Body of pancreas (tissue), 4 donors: ENCODE measurements at regions not wholly inside any gene's neighbourhood (a gene's known extent, or its start where the extent isn't known, plus 50 kb on each side); places are given as distances from the start of the nearest gene placed in this dataset.
"Not testable (repeated sequence)": the region's sequence is repeated elsewhere in the genome, so short reads cannot be mapped to it uniquely, and the experiment has no call there.

Experiments used
- ATAC-seq: fragments of 150-250 bp; one replicate; pipeline ENCODE4 v1.9.1; 2016
- DNase-seq, 4 donors: peaks; one replicate each; pipeline ENCODE4 v3.0.0-alpha.2; 2019
- H3K27ac ChIP-seq, 4 donors: fragments of 200-600 bp; sonication (generic); 1 replicate in 3 of 4; 2 replicates in 1 of 4; pipeline versions ENCODE4 v1.5.1 to v1.6.1; 2016 to 2019; ENCODE audit warnings: mild to moderate bottlenecking in 1 of 4, mixed read lengths in 1 of 4, moderate library complexity in 1 of 4
- H3K27me3 ChIP-seq, 2 donors: fragments of 200-600 bp; sonication (generic); one replicate each; pipeline ENCODE4 v1.6.0; 2016; ENCODE audit warnings: mild to moderate bottlenecking in 1 of 2
- H3K36me3 ChIP-seq, 2 donors: fragments of 200-600 bp; sonication (generic); replicated peaks in 1 of 2; 2 replicates each; pipeline ENCODE4 v1.5.1; 2016; ENCODE audit warnings: low read depth in 2 of 2; ENCODE audit not compliant: insufficient read depth in 1 of 2
- H3K4me1 ChIP-seq: fragments of 200-600 bp; sonication (generic); one replicate; pipeline ENCODE4 v1.6.0; 2016
- H3K4me3 ChIP-seq, 2 donors: fragments of 200-600 bp; sonication (generic); 1 replicate in 1 of 2; 2 replicates in 1 of 2; pipeline ENCODE4 v1.5.1; 2016 to 2019
- H3K9me3 ChIP-seq, 3 donors: fragments of 200-600 bp; sonication (generic); 1 replicate in 2 of 3; 2 replicates in 1 of 3; pipeline ENCODE4 v1.5.1; 2016
- POLR2A ChIP-seq, 3 donors: fragments of 450-650 bp; IDR thresholded peaks; one replicate each; pipeline ENCODE4 v1.6.1; 2016; ENCODE audit warnings: antibody characterized with exemption in 3 of 3, mild to moderate bottlenecking in 2 of 3
- WGBS, 2 donors: methylation state at CpG; one replicate each; pipeline ENCODE4 v1.1.5; 2017; 5-methylcytosine and 5-hydroxymethylcytosine counted together
- intact Hi-C: fragments of 100-400 bp; cut with DNase I; formaldehyde crosslinking; loops from one replicate; pipeline ENCODE4 v1.15.1; 2023
- TF ChIP-seq, protein P1 (sequence below), 7 experiments: fragments of 450-650 bp in 4 of 7; fragments of 200-600 bp in 3 of 7; sonication (generic) in 3 of 7; IDR thresholded peaks; one replicate each; pipeline ENCODE4 v1.5.1; 2016 to 2019; ENCODE audit warnings: antibody characterized with exemption in 7 of 7

DNA sequence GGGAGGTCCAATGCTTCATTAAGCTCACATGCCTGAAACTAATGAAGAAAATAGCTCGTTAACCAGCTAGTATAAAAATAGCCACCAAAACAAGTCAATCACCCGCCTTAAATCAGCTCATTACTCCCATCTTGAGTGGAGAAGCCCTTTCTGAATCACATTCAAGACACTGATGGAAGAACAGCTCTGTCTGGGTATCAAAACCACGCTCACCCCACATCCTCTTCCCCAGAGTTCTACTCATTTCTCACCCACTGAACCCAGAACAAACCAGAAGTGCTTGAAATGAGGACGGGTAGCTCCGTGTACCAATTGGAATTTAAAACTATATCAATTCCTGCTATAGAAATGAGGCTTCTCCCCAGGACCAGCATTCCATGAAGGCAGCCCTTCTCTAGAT is 120.8 kb upstream of the CCZ1B start:
- 57 to 62% methylated on average over 5 of the region's 5 CpGs for WGBS, 2 donors
- intact Hi-C loops, H3K27me3 ChIP-seq, ATAC-seq, H3K4me3 ChIP-seq, H3K27ac ChIP-seq, H3K36me3 ChIP-seq, H3K4me1 ChIP-seq, DNase-seq, H3K9me3 ChIP-seq: not testable (repeated sequence)

DNA sequence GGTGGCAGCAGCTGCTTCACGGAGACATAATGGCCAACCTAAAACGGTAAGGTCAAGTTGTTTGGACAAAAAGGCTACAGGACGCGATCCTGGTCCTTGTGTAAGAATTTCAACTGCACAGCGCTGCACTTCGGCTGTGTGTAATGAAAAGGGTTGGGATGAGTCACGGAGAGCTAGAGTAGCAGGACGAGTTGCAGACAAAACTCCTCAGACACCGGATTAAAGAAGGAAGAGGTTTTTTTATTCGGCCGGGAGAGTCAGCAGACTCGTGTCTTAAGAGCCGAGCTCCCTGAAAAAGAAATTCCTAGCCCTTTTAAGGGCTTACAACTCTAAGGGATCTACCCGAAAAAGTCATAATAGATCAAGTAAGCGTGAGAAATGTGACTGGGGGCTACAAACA is 124.2 kb upstream of the CCZ1B start:
- H3K9me3 ChIP-seq, DNase-seq, H3K36me3 ChIP-seq, H3K4me1 ChIP-seq, H3K4me3 ChIP-seq, ATAC-seq, intact Hi-C loops, H3K27ac ChIP-seq, H3K27me3 ChIP-seq: not testable (repeated sequence)
- 30 to 63% methylated on average over 15 of the region's 15 CpGs for WGBS, 2 donors

DNA sequence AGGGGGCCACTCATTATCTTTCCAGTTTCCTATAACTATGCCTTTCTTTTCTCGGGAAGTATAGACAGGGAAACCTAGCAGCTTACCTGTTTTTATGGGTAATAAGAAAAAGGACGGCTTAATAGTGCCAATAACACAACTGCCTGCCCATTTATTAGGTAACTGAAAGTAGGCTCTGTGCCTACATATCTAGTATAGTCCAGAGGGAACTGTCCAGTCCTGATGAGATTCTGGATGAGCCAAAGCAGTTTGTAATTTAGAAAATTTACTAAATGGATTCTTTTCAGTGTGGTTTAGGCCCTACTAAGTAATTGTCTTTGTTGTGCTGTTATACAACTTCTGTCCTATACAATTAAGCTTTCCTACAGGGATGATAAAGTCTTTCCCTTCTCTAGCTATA is 125.5 kb upstream of the CCZ1B start:
- H3K27ac ChIP-seq, H3K4me3 ChIP-seq, intact Hi-C loops, H3K27me3 ChIP-seq, DNase-seq, ATAC-seq, H3K4me1 ChIP-seq, H3K9me3 ChIP-seq, H3K36me3 ChIP-seq: not testable (repeated sequence)
- 62 to 70% methylated on average over 2 of the region's 2 CpGs for WGBS, 2 donors

DNA sequence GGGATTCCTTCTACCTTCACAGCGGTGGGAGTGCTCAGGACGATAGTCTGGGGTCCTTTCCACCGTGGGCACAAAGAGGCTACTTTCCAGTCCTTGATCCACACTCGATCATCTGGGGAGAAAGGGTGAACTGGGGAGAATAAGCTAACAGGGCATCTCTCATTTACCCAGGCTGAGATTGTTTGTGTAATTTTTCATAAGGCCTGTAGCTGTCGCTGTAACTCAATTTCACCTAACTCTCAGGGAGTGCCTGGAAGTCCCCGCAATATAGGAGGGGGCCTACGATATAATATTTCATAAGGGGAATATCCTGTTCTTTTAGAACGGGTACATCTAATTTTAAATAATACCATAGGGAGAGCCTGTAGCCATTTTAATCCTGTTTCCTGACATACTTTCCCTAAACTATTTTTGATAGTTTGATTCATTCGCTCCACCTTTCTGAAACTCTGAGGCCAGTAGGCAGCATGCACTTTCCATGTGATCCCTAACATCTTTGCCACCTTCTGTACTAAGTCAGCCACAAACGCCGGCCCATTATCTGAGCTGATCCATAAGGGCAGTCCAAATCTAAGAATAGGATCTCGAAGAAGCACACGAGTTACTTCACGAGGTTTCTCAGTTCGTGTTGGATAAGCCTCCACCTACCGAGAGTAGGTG is 127.2 kb upstream of the CCZ1B start:
- TF ChIP-seq, protein P1, sequence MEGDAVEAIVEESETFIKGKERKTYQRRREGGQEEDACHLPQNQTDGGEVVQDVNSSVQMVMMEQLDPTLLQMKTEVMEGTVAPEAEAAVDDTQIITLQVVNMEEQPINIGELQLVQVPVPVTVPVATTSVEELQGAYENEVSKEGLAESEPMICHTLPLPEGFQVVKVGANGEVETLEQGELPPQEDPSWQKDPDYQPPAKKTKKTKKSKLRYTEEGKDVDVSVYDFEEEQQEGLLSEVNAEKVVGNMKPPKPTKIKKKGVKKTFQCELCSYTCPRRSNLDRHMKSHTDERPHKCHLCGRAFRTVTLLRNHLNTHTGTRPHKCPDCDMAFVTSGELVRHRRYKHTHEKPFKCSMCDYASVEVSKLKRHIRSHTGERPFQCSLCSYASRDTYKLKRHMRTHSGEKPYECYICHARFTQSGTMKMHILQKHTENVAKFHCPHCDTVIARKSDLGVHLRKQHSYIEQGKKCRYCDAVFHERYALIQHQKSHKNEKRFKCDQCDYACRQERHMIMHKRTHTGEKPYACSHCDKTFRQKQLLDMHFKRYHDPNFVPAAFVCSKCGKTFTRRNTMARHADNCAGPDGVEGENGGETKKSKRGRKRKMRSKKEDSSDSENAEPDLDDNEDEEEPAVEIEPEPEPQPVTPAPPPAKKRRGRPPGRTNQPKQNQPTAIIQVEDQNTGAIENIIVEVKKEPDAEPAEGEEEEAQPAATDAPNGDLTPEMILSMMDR (IDR thresholded peaks at IDR 0.05): peak; percentile 32 to 55 (median 44)
- peak overlapping the region in 2 of 4 donors; percentile 70 to 82 for H3K27ac ChIP-seq
- intact Hi-C loops, ATAC-seq, H3K27me3 ChIP-seq, H3K9me3 ChIP-seq, H3K4me1 ChIP-seq, H3K4me3 ChIP-seq, H3K36me3 ChIP-seq: not testable (repeated sequence)
- 12 to 32% methylated on average over 14 to 16 of the region's 16 CpGs for WGBS, 2 donors
- DNase-seq: peak in 1 of 4 donors; percentile 8

DNA sequence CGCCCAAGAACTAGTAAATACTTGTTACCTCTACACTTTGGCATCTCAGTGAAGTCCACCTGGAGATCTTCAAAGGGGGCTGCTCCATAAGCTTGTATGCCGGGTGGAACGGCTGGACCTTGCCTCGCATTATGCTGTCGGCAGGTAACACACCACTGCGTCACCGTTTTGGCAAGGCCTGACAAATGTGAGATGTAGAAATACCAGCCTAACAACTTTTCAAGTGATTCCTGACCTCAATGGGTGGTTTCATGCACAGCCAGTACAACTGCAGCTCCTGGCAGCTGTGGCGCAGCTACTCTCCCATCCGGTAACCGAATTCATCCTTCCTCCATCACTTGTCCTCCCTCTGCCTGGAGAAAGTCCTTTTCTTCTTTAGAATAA is 127.7 kb upstream of the CCZ1B start:
- 19 to 28% methylated on average over 10 of the region's 10 CpGs for WGBS, 2 donors
- H3K4me1 ChIP-seq, H3K4me3 ChIP-seq: not testable (repeated sequence)

DNA sequence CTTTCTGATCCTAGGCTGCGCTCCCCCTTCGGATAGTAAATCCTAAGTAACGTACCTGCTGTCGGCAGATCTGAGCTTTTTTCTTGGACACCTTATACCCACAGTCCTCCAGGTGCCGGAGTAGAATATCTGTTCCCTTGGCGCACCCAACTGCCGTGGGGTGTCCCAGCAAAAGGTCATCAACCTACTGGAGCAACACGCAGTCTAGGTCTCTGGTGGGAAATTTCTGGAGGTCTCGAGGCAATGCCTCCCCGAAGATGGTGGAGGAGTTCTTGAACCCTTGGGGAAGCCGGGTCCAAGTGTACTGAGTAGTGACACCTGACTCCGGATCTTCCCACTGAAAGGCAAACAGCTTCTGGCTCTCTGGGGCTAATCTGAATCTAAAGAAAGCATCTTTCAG is 129.3 kb upstream of the CCZ1B start:
- intact Hi-C loops, H3K9me3 ChIP-seq, H3K27ac ChIP-seq, H3K36me3 ChIP-seq, H3K27me3 ChIP-seq, H3K4me1 ChIP-seq, DNase-seq, H3K4me3 ChIP-seq, ATAC-seq: not testable (repeated sequence)
- WGBS, 2 donors: 93 to 95% methylated on average over 8 to 12 of the region's 12 CpGs

More for the DNA sequence above, 127.7 kb upstream of the CCZ1B start:
- H3K9me3 ChIP-seq, H3K36me3 ChIP-seq, ATAC-seq, H3K27me3 ChIP-seq, intact Hi-C loops: not testable (repeated sequence)
- peak overlapping the region in 2 of 4 donors; percentile 70 to 82 for H3K27ac ChIP-seq
- peak; percentile 65 to 94 (median 81) for DNase-seq
- TF ChIP-seq POLR2A (IDR thresholded peaks at IDR 0.05): peak in 1 of 3 donors; percentile 58

DNA sequence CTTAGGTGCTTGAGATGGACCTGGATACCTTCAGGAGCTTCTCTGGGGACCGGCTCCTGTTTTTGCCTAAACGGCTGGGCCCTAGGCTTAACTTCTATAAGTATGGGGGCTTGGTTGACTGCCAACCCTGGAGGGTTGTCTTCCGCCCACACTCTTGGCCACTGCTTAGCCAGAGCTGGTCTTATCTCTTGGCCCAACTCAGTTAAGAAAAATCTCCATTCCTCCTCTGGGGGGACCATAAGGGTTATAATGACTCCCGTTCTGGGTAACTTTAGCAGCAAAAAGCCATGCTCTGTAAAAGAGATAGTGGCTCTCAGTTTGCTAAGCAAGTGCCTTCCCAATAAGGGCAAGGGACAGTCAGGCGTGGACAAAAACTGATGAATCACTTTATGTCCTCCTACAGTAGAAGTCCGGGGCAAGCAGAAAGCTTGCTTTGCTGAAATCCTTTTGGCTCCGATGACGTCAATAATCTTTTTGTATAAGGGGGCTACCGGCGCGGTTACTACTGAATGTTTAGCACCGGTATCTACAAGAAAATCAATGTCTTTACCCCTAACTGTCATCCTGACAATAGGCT is 130.0 kb upstream of the CCZ1B start:
- H3K4me3 ChIP-seq, H3K27ac ChIP-seq, H3K4me1 ChIP-seq, H3K9me3 ChIP-seq, intact Hi-C loops, DNase-seq, H3K27me3 ChIP-seq, H3K36me3 ChIP-seq, ATAC-seq: not testable (repeated sequence)
- WGBS, 2 donors: 55 to 70% methylated on average over 12 of the region's 12 CpGs

DNA sequence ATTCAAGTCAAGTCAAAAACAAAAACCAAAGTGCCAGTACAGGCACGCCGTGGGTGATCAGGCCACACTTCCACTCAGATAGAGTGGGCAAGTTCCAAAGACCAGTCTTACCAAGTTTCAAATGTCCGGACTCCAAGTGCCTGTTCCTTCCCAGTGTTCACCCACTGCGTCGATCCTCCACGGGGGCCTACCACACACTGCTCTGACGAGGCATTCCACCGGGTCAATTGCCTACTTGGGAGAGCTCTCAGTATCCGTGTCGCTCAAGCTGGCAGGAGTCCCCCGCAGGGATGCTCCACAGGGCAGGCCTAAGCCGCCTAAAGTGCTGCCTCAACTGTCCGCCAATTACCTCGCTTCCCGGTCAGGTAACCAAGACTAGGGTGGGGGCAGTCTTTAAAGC is 132.3 kb upstream of the CCZ1B start:
- WGBS, 2 donors: 84 to 91% methylated on average over 8 to 14 of the region's 15 CpGs
- intact Hi-C loops, H3K9me3 ChIP-seq, DNase-seq, H3K4me1 ChIP-seq, H3K36me3 ChIP-seq, H3K27me3 ChIP-seq, ATAC-seq, H3K4me3 ChIP-seq, H3K27ac ChIP-seq: not testable (repeated sequence)

DNA sequence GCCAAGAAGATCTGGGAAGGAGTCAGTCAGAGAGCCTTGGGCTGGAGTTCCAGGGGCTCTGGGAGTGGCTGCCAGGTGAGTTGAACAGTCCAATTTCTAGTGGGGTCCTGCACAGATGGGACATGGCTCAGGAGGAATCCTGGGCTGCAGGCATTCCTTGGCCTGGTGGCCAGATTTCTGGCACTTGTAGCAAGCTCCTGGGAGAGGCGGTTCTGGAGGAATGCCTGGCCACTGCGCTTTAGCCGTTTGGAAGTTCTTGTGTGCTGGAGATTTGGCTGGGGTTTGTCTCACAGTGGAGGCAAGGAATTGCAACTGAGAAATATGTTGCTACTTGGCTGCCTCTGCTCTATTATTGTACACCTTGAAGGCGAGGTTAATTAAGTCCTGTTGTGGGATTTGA is 133.9 kb upstream of the CCZ1B start:
- 61 to 73% methylated on average over 2 to 4 of the region's 4 CpGs for WGBS, 2 donors
- intact Hi-C loops, DNase-seq: not testable (repeated sequence)

DNA sequence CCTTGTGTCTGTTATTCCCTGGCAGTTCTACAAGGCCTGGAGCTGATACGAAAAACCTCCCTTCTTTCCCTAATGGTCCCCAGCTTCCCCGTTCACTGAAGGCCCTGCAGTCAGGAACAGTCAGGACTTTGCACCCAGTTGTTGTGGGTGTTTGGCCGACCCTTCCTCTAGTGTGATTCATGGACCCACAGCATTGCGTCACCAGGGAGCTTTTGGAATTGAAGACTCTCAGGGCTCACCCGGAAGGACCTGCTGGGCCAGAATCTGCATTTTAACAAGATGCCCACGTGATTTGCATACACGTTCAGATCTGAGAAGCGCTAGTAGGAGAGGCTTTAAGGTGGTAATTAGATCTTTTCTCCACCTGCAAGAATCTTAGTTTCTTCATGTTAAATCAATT is 136.8 kb upstream of the CCZ1B start:
- H3K36me3 ChIP-seq, ATAC-seq, DNase-seq, H3K4me3 ChIP-seq, intact Hi-C loops, H3K9me3 ChIP-seq, H3K27me3 ChIP-seq, H3K4me1 ChIP-seq, H3K27ac ChIP-seq: not testable (repeated sequence)
- 69 to 71% methylated on average over 7 to 8 of the region's 8 CpGs for WGBS, 2 donors

More for the DNA sequence above, 133.9 kb upstream of the CCZ1B start:
- not testable (repeated sequence) for H3K4me1 ChIP-seq, H3K36me3 ChIP-seq, H3K27me3 ChIP-seq, ATAC-seq, H3K4me3 ChIP-seq, H3K9me3 ChIP-seq, H3K27ac ChIP-seq
